ENCODE measurements at regions not wholly inside any gene's neighbourhood (a gene's known extent, or its start where the extent isn't known, plus 50 kb on each side); places are given as distances from the start of the nearest gene placed in this dataset.

GRCh38 chr12:19893514-19893913, 454.2 kb downstream of the AEBP2 start:
- TF ChIP-seq CTCF (IDR thresholded peaks at IDR 0.05; ENCODE audit: low read depth, low read length, poor library complexity, severe bottlenecking), result no peak
- no peak for TF ChIP-seq EZH2phosphoT487 (IDR thresholded peaks at IDR 0.05; ENCODE audit: borderline replicate concordance, low read length)
